Sigmoid colon (tissue), 6 donors: ENCODE measurements at regions not wholly inside any gene's neighbourhood (a gene's known extent, or its start where the extent isn't known, plus 50 kb on each side); places are given as distances from the start of the nearest gene placed in this dataset.
"Not testable (repeated sequence)": the region's sequence is repeated elsewhere in the genome, so short reads cannot be mapped to it uniquely, and the experiment has no call there.

ENCODE experiments used
- DNase-seq: peaks from one replicate; pipeline ENCODE4 v3.0.0-alpha.2; 2019
- H3K27ac ChIP-seq, 4 donors: fragments of 200-600 bp; sonication (generic); one replicate each; pipeline ENCODE4 v1.5.1; 2016 to 2019; ENCODE audit warnings: mild to moderate bottlenecking in 1 of 4
- H3K27me3 ChIP-seq, 3 donors: fragments of 200-600 bp; sonication (generic); one replicate each; pipeline ENCODE4 v1.5.1; 2019; ENCODE audit warnings: mild to moderate bottlenecking in 1 of 3
- H3K36me3 ChIP-seq, 4 donors: fragments of 200-600 bp; sonication (generic); one replicate each; pipeline ENCODE4 v1.5.1; 2016 to 2019
- H3K4me1 ChIP-seq, 4 donors: fragments of 200-600 bp; sonication (generic); one replicate each; pipeline ENCODE4 v1.5.1; 2017 to 2019
- H3K4me3 ChIP-seq, 4 donors: fragments of 200-600 bp; sonication (generic); one replicate each; pipeline ENCODE4 v1.5.1; 2017 to 2019; ENCODE audit warnings: mild to moderate bottlenecking in 2 of 4, moderate library complexity in 1 of 4
- H3K9me3 ChIP-seq, 4 donors: fragments of 200-600 bp in 3 of 4; sonication (generic) in 3 of 4; one replicate each; pipeline versions ENCODE4 v1.5.1 to v1.6.1; 2013 to 2019
- EP300 ChIP-seq, 4 donors: sonication (generic); formaldehyde crosslinking; IDR thresholded peaks; one replicate each; pipeline ENCODE4 v1.6.1; 2017; ENCODE audit warnings: antibody characterized with exemption in 4 of 4
- POLR2A ChIP-seq, 2 donors: fragments of 450-650 bp; IDR thresholded peaks; one replicate each; pipeline ENCODE4 v1.6.1; 2016; ENCODE audit warnings: antibody characterized with exemption in 2 of 2, mild to moderate bottlenecking in 2 of 2, moderate library complexity in 2 of 2
- POLR2AphosphoS5 ChIP-seq, 4 donors: sonication (generic); formaldehyde crosslinking; IDR thresholded peaks; one replicate each; pipeline ENCODE4 v1.6.1; 2017; ENCODE audit warnings: antibody characterized with exemption in 4 of 4
- WGBS, 2 donors: extraction: QIAGEN DNeasy Blood & Tissue Kit; methylation state at CpG; one replicate each; pipeline ENCODE4 v1.1.7; 2013; 5-methylcytosine and 5-hydroxymethylcytosine counted together
- intact Hi-C: fragments of 100-400 bp; cut with DNase I; formaldehyde crosslinking; loops from one replicate; pipeline ENCODE4 v1.15.1; 2023
- TF ChIP-seq, protein P1 (sequence below), 4 experiments: fragments of 450-650 bp in 3 of 4; fragments of 200-600 bp in 1 of 4; IDR thresholded peaks; one replicate each; pipeline ENCODE4 v1.5.1; 2016 to 2019; ENCODE audit warnings: antibody characterized with exemption in 4 of 4, mild to moderate bottlenecking in 3 of 4, moderate library complexity in 2 of 4
- donor health status: healthy with polysubstance abuse.
- donor health status: healthy.

GRCh38 chr7:24442170-24442777 lies 131.0 kb upstream of the PALS2 start:
- TF ChIP-seq POLR2AphosphoS5 (IDR thresholded peaks at IDR 0.05) (no peak), EP300 (IDR thresholded peaks at IDR 0.05) (no peak), POLR2A (IDR thresholded peaks at IDR 0.05) (no peak)
- TF ChIP-seq, protein P1, sequence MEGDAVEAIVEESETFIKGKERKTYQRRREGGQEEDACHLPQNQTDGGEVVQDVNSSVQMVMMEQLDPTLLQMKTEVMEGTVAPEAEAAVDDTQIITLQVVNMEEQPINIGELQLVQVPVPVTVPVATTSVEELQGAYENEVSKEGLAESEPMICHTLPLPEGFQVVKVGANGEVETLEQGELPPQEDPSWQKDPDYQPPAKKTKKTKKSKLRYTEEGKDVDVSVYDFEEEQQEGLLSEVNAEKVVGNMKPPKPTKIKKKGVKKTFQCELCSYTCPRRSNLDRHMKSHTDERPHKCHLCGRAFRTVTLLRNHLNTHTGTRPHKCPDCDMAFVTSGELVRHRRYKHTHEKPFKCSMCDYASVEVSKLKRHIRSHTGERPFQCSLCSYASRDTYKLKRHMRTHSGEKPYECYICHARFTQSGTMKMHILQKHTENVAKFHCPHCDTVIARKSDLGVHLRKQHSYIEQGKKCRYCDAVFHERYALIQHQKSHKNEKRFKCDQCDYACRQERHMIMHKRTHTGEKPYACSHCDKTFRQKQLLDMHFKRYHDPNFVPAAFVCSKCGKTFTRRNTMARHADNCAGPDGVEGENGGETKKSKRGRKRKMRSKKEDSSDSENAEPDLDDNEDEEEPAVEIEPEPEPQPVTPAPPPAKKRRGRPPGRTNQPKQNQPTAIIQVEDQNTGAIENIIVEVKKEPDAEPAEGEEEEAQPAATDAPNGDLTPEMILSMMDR (IDR thresholded peaks at IDR 0.05), result no peak
- no peaks in the 10 kb centered on the region for H3K4me1 ChIP-seq
- intact Hi-C loops, result no loop called here
- H3K36me3 ChIP-seq, result no peaks in the 10 kb centered on the region
- 75 to 89% methylated on average over 4 of the region's 4 CpGs for WGBS, 2 donors
- no peak for DNase-seq
- H3K27me3 ChIP-seq, result no peaks in the 10 kb centered on the region
- H3K9me3 ChIP-seq, result no peaks in the 10 kb centered on the region
- H3K4me3 ChIP-seq, result no peak overlapping the region
- H3K27ac ChIP-seq, result no peak overlapping the region

- Histone ChIP-seq H3K4me3 (no peak overlapping the region), H3K36me3 (no peaks in the 10 kb centered on the region), H3K27me3 (no peaks in the 10 kb centered on the region), H3K27ac (no peak overlapping the region), H3K4me1 (no peaks in the 10 kb centered on the region), H3K9me3 (no peaks in the 10 kb centered on the region)
- TF ChIP-seq, protein P1 (IDR thresholded peaks at IDR 0.05), result no peak
- intact Hi-C loops, result no loop called here
- 78 to 86% methylated on average over 11 of the region's 11 CpGs for WGBS, 2 donors
- DNase-seq, result no peak
Observed at GRCh38 chr7:24444666-24445440, 128.4 kb upstream of the PALS2 start.

- 66 to 85% methylated on average over 4 of the region's 4 CpGs for WGBS, 2 donors
- no peak overlapping the region for H3K4me3 ChIP-seq
Observed at GRCh38 chr7:24448038-24448437, 125.2 kb upstream of the PALS2 start.

DNA sequence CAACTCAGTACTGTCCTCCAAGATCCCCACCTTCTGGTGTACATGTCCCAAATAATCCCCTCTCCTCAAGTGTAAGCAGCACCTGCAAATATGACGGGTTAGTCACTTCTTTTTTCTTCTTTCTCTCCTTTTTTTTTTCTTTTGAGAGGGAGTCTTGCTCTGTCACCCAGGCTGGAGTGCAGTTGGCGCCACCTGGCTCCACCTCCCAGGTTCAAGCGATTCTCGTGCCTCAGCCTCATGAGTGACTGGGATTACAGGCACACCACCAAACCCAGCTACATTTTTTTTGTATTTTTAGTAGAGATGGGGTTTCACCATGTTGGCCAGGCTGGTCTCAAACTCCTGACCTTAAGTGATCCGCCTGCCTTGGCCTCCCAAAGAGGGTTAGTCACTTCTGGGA lies 123.8 kb upstream of the PALS2 start:
- intact Hi-C loops, H3K27ac ChIP-seq, H3K36me3 ChIP-seq, DNase-seq, H3K4me3 ChIP-seq, H3K4me1 ChIP-seq, H3K27me3 ChIP-seq, H3K9me3 ChIP-seq: not testable (repeated sequence)
- WGBS, 2 donors, result 85 to 88% methylated on average over 5 of the region's 5 CpGs

More at GRCh38 chr7:24448038-24448437, 125.2 kb upstream of the PALS2 start:
- TF ChIP-seq, protein P1 (IDR thresholded peaks at IDR 0.05), result no peak
- TF ChIP-seq POLR2A (IDR thresholded peaks at IDR 0.05) (no peak), EP300 (IDR thresholded peaks at IDR 0.05) (no peak), POLR2AphosphoS5 (IDR thresholded peaks at IDR 0.05) (no peak)
- H3K36me3 ChIP-seq, result no peaks in the 10 kb centered on the region
- no peaks in the 10 kb centered on the region for H3K4me1 ChIP-seq
- H3K27ac ChIP-seq, result no peak overlapping the region
- intact Hi-C loops, result no loop called here
- DNase-seq, result no peak
- H3K9me3 ChIP-seq, result no peaks in the 10 kb centered on the region
- no peaks in the 10 kb centered on the region for H3K27me3 ChIP-seq

DNA sequence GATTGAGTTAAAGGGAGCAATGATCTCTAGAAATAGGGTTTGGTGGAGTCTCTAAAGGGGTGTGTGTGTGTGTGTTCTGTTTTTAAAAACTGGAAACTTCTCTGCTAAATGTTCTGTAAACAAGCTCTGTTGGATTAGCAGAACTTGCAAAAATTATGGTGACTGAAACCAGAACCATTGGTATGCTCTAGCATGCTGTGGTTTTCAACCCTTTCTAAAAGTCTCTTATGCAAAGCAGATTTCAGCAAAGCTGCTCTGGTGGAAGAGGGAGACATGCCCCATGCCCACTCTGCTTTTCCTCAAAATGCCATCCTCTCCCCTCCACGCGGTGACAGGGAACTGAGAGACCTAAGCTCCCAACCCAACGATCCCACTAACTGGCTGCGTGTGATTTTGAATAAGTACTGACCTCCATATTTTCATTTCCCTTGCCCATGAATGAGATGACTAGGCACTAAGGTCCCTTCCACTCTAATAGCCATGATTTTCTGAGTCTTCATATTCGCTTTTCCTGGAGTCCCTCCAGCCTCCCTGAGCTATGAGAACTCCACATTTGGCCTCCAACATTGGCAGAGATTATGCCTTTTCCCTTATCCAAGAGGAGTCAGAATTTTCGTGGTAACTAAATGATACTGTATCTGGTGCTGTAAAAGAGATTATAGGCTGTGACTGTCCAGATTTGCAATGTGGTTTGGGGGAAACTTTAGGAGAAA lies 117.3 kb upstream of the PALS2 start:
- WGBS, 2 donors, result 72 to 81% methylated on average over 6 of the region's 6 CpGs
- intact Hi-C loops, result no loop called here
- TF ChIP-seq POLR2A (IDR thresholded peaks at IDR 0.05) (no peak), POLR2AphosphoS5 (IDR thresholded peaks at IDR 0.05) (no peak), EP300 (IDR thresholded peaks at IDR 0.05) (no peak)
- TF ChIP-seq, protein P1 (IDR thresholded peaks at IDR 0.05), result no peak

More for the DNA sequence above, 117.3 kb upstream of the PALS2 start:
- Histone ChIP-seq H3K27me3 (no peaks in the 10 kb centered on the region), H3K4me1 (no peaks in the 10 kb centered on the region), H3K9me3 (no peaks in the 10 kb centered on the region), H3K36me3 (no peaks in the 10 kb centered on the region), H3K27ac (no peak overlapping the region), H3K4me3 (no peak overlapping the region)
- no peak for DNase-seq
